Mesothelial cell of epicardium (in vitro differentiated cells): ENCODE measurements at regions not wholly inside any gene's neighbourhood (a gene's known extent, or its start where the extent isn't known, plus 50 kb on each side); places are given as distances from the start of the nearest gene placed in this dataset.

Source experiments
- DNase-seq, 2 experiments: peaks; one replicate each; pipeline ENCODE4 v3.0.0; 2021; ENCODE audit warnings: low spot score in 2 of 2; ENCODE audit not compliant: unreplicated experiment in 2 of 2
- H3K27ac Mint-ChIP-seq: 2 replicates; pipeline ENCODE4 v1.8.0; 2021; ENCODE audit warnings: mixed read lengths
- H3K27me3 Mint-ChIP-seq: 2 replicates; pipeline ENCODE4 v1.8.0; 2021; ENCODE audit warnings: low read depth, mixed read lengths
- H3K36me3 Mint-ChIP-seq: 2 replicates; pipeline ENCODE4 v1.8.0; 2021; ENCODE audit warnings: mixed read lengths
- H3K4me1 Mint-ChIP-seq: 2 replicates; pipeline ENCODE4 v1.8.0; 2021; ENCODE audit warnings: mixed read lengths
- H3K4me3 Mint-ChIP-seq: 2 replicates; pipeline ENCODE4 v1.8.0; 2021; ENCODE audit warnings: mild to moderate bottlenecking, moderate library complexity, mixed read lengths
- H3K9me3 Mint-ChIP-seq: 2 replicates; pipeline ENCODE4 v1.8.0; 2021; ENCODE audit warnings: mixed read lengths
- CTCF ChIP-seq: fragments of 200-600 bp; sonication (generic); IDR thresholded peaks from one replicate; pipeline ENCODE4 v1.5.0; 2021; ENCODE audit warnings: antibody characterized with exemption; ENCODE audit not compliant: unreplicated experiment

GRCh38 chr1:29859126-29859525 is 622.8 kb downstream of the PTPRU start:
- H3K4me1 Mint-ChIP-seq: no peaks in the 10 kb centered on the region
- no peak overlapping the region for H3K27ac Mint-ChIP-seq
- H3K36me3 Mint-ChIP-seq: no peaks in the 10 kb centered on the region
- H3K4me3 Mint-ChIP-seq: no peak overlapping the region
- H3K9me3 Mint-ChIP-seq: peaks cover 12% of the 10 kb centered on the region
- peaks cover 37% of the 10 kb centered on the region for H3K27me3 Mint-ChIP-seq
- peak in 1 of 2 experiments; percentile 11 for DNase-seq
- TF ChIP-seq CTCF: no peak

GRCh38 chr1:29858646-29859045 is 622.3 kb downstream of the PTPRU start:
- Mint-ChIP-seq H3K4me1 (no peaks in the 10 kb centered on the region), H3K27ac (no peak overlapping the region), H3K36me3 (no peaks in the 10 kb centered on the region), H3K9me3 (peaks cover 12% of the 10 kb centered on the region), H3K27me3 (peaks cover 40% of the 10 kb centered on the region), H3K4me3 (no peak overlapping the region)
- no peak for TF ChIP-seq CTCF
- DNase-seq: no peak

GRCh38 chr1:29856340-29857114 is 620.2 kb downstream of the PTPRU start:
- Mint-ChIP-seq H3K9me3 (peaks cover 8% of the 10 kb centered on the region), H3K4me3 (no peak overlapping the region), H3K36me3 (no peaks in the 10 kb centered on the region), H3K27me3 (peaks cover 54% of the 10 kb centered on the region), H3K4me1 (no peaks in the 10 kb centered on the region), H3K27ac (no peak overlapping the region)
- no peak for TF ChIP-seq CTCF
- no peak for DNase-seq

- Mint-ChIP-seq H3K36me3 (no peaks in the 10 kb centered on the region), H3K4me3 (no peak overlapping the region), H3K4me1 (no peaks in the 10 kb centered on the region), H3K27me3 (peaks cover 60% of the 10 kb centered on the region), H3K27ac (no peak overlapping the region), H3K9me3 (no peaks in the 10 kb centered on the region)
- no peak for TF ChIP-seq CTCF
- DNase-seq: no peak
Observed at GRCh38 chr1:29855561-29856160, 619.3 kb downstream of the PTPRU start.

- Mint-ChIP-seq H3K4me1 (no peaks in the 10 kb centered on the region), H3K36me3 (no peaks in the 10 kb centered on the region), H3K9me3 (no peaks in the 10 kb centered on the region), H3K27me3 (peaks cover 64% of the 10 kb centered on the region), H3K4me3 (no peak overlapping the region), H3K27ac (no peak overlapping the region)
- no peak for TF ChIP-seq CTCF
- no peak for DNase-seq
Observed at GRCh38 chr1:29854700-29855276, 618.5 kb downstream of the PTPRU start.
